CD4-positive, CD25-positive, alpha-beta regulatory T cell (primary cell): ENCODE measurements at regions not wholly inside any gene's neighbourhood (a gene's known extent, or its start where the extent isn't known, plus 50 kb on each side); places are given as distances from the start of the nearest gene placed in this dataset.

Source experiments
- ATAC-seq, 2 donors: fragments of 150-1000 bp; cut with Tn5 transposase; one replicate each; pipeline ENCODE4 v1.10.0; 2021; ENCODE audit warnings: low read depth in 2 of 2, moderate number of reproducible peaks in 2 of 2, moderate library complexity in 1 of 2
- DNase-seq, 3 donors: peaks; one replicate each; pipeline versions ENCODE4 v3.0.0 to v3.0.0-alpha.2; 2012 to 2022; ENCODE audit warnings: mixed read lengths in 1 of 3
- H3K27ac ChIP-seq: one replicate; pipeline ENCODE4 v1.7.0; 2013; ENCODE audit warnings: mild to moderate bottlenecking, low read length; ENCODE audit not compliant: insufficient read depth, poor library complexity, severe bottlenecking
- H3K27me3 ChIP-seq: one replicate; pipeline ENCODE4 v1.7.0; 2013; ENCODE audit warnings: low read length; ENCODE audit not compliant: control insufficient read depth, insufficient read depth
- H3K36me3 ChIP-seq: one replicate; pipeline ENCODE4 v1.7.0; 2013; ENCODE audit warnings: mild to moderate bottlenecking, low read length, moderate library complexity; ENCODE audit not compliant: control insufficient read depth, insufficient read depth
- H3K4me1 ChIP-seq: 2 replicates; pipeline ENCODE4 v1.7.0; 2013; ENCODE audit warnings: mild to moderate bottlenecking, low read length; ENCODE audit not compliant: insufficient read depth, control insufficient read depth, poor library complexity, severe bottlenecking
- H3K4me3 ChIP-seq: one replicate; pipeline ENCODE4 v1.7.0; 2013; ENCODE audit warnings: low read depth, mild to moderate bottlenecking, low read length, moderate library complexity
- H3K9me3 ChIP-seq, 2 experiments: 1 replicate in 1 of 2; 2 replicates in 1 of 2; pipeline ENCODE4 v1.7.0; 2013; ENCODE audit warnings: low read length in 2 of 2, mild to moderate bottlenecking in 1 of 2, moderate library complexity in 1 of 2; ENCODE audit not compliant: control insufficient read depth in 2 of 2
- H3K27ac Mint-ChIP-seq, 3 donors: one replicate each; pipeline ENCODE4 v1.8.0; 2020 to 2022; ENCODE audit warnings: mild to moderate bottlenecking in 3 of 3, mixed read lengths in 3 of 3, moderate library complexity in 2 of 3
- H3K27me3 Mint-ChIP-seq: one replicate; pipeline ENCODE4 v1.8.0; 2022; ENCODE audit warnings: mild to moderate bottlenecking, mixed read lengths
- H3K36me3 Mint-ChIP-seq: one replicate; pipeline ENCODE4 v1.8.0; 2020; ENCODE audit warnings: mixed read lengths
- H3K4me1 Mint-ChIP-seq, 4 donors: one replicate each; pipeline ENCODE4 v1.8.0; 2020 to 2022; ENCODE audit warnings: mixed read lengths in 4 of 4, mild to moderate bottlenecking in 1 of 4
- H3K4me3 Mint-ChIP-seq, 4 donors: one replicate each; pipeline ENCODE4 v1.8.0; 2020 to 2022; ENCODE audit warnings: mild to moderate bottlenecking in 4 of 4, mixed read lengths in 4 of 4, moderate library complexity in 3 of 4
- H3K9me3 Mint-ChIP-seq, 7 donors: one replicate each; pipeline ENCODE4 v1.8.0; 2020 to 2022; ENCODE audit warnings: mixed read lengths in 7 of 7, mild to moderate bottlenecking in 3 of 7, moderate library complexity in 2 of 7

DNA sequence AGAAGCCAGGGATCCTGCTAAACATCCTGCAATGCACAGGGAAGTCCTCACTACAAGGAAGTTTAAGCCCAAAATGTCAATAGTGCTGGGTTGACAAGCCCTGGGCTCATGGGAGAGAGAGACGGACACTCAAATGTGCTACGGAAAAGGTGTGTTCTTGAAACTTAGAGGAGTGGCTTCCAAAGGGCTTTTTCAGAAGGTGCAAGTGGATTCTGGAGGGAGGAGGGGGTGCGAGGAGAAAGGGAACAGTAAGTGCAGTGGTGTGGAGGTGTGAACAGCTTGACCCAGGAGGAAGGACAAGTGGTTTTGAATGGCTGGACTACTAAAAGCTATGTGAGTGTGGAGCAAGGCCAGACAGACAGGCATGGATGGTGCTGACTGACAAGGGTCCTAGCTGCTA, 50.4 kb upstream of the CECR2 start:
- H3K4me1 Mint-ChIP-seq: no peaks in the 10 kb centered on the region
- Histone ChIP-seq H3K27ac (no peak overlapping the region), H3K27me3 (no peaks in the 10 kb centered on the region), H3K4me3 (no peak overlapping the region), H3K4me1 (no peaks in the 10 kb centered on the region), H3K36me3 (no peaks in the 10 kb centered on the region), H3K9me3 (no peaks in the 10 kb centered on the region)
- H3K27me3 Mint-ChIP-seq: no peaks in the 10 kb centered on the region
- no peak overlapping the region for H3K27ac Mint-ChIP-seq
- no peaks in the 10 kb centered on the region for H3K36me3 Mint-ChIP-seq
- DNase-seq (no peak), ATAC-seq (no peak)
- peaks cover 0 to 1% (median 0%) of the 10 kb centered on the region in 7 donors for H3K9me3 Mint-ChIP-seq
- H3K4me3 Mint-ChIP-seq: no peak overlapping the region

GRCh38 chr22:17315310-17315709, 54.0 kb upstream of the CECR2 start:
- Histone ChIP-seq H3K4me3 (no peak overlapping the region), H3K27me3 (no peaks in the 10 kb centered on the region), H3K27ac (no peak overlapping the region), H3K4me1 (no peaks in the 10 kb centered on the region), H3K9me3 (no peaks in the 10 kb centered on the region), H3K36me3 (no peaks in the 10 kb centered on the region)
- Mint-ChIP-seq H3K27me3 (peaks cover 12% of the 10 kb centered on the region), H3K4me3 (no peak overlapping the region), H3K9me3 (peaks cover 0 to 4% (median 0%) of the 10 kb centered on the region in 7 donors), H3K27ac (no peak overlapping the region), H3K36me3 (no peaks in the 10 kb centered on the region), H3K4me1 (no peaks in the 10 kb centered on the region)
- no peak for ATAC-seq
- DNase-seq: no peak

GRCh38 chr22:17314487-17314886, 54.8 kb upstream of the CECR2 start:
- DNase-seq: no peak

GRCh38 chr22:17313626-17314025, 55.6 kb upstream of the CECR2 start:
- Histone ChIP-seq H3K4me3 (no peak overlapping the region), H3K36me3 (no peaks in the 10 kb centered on the region), H3K27me3 (no peaks in the 10 kb centered on the region), H3K9me3 (no peaks in the 10 kb centered on the region), H3K4me1 (no peaks in the 10 kb centered on the region), H3K27ac (no peak overlapping the region)
- Mint-ChIP-seq H3K4me1 (no peaks in the 10 kb centered on the region), H3K9me3 (peaks cover 0 to 4% (median 0%) of the 10 kb centered on the region in 7 donors), H3K27me3 (peaks cover 12% of the 10 kb centered on the region), H3K4me3 (no peak overlapping the region), H3K36me3 (no peaks in the 10 kb centered on the region), H3K27ac (peak overlapping the region in 1 of 3 donors; percentile 5)
- DNase-seq (no peak), ATAC-seq (no peak)

More at GRCh38 chr22:17314487-17314886, 54.8 kb upstream of the CECR2 start:
- Mint-ChIP-seq H3K4me3 (no peak overlapping the region), H3K27ac (no peak overlapping the region), H3K36me3 (no peaks in the 10 kb centered on the region), H3K9me3 (peaks cover 0 to 4% (median 0%) of the 10 kb centered on the region in 7 donors), H3K27me3 (peaks cover 12% of the 10 kb centered on the region), H3K4me1 (no peaks in the 10 kb centered on the region)
- H3K9me3 ChIP-seq: no peaks in the 10 kb centered on the region
- no peak overlapping the region for H3K27ac ChIP-seq
- ATAC-seq: no peak
- no peak overlapping the region for H3K4me3 ChIP-seq
- no peaks in the 10 kb centered on the region for H3K27me3 ChIP-seq
- no peaks in the 10 kb centered on the region for H3K36me3 ChIP-seq
- no peaks in the 10 kb centered on the region for H3K4me1 ChIP-seq

DNA sequence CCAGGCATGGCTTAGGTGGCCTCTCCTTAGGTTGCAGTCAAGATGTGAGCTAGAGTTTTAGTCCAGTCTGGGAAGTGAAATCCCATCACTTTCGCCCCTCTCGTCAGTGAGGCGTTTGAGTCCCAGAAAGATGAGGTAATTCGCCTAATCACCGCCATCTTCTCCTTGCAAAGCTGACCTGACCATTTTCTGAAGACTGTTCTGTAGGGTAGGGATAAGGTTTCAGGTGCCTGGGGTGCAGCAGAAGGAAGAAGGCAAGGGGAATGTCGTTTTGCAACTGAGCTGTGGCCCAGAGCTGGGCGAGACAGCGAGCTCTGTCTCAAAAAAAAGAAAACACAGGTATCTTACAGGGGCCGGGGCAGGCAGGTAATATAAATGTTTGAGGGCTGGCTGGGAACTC, 61.7 kb upstream of the CECR2 start:
- Mint-ChIP-seq H3K9me3 (no peaks in the 10 kb centered on the region), H3K27ac (peak overlapping the region in 1 of 3 donors; percentile 28), H3K4me3 (no peak overlapping the region), H3K4me1 (peaks cover 0 to 27% (median 14%) of the 10 kb centered on the region in 4 donors), H3K36me3 (no peaks in the 10 kb centered on the region), H3K27me3 (peaks cover 4% of the 10 kb centered on the region)
- ATAC-seq (no peak), DNase-seq (no peak)
- Histone ChIP-seq H3K36me3 (no peaks in the 10 kb centered on the region), H3K4me3 (no peak overlapping the region), H3K27me3 (no peaks in the 10 kb centered on the region), H3K4me1 (peaks cover 15% of the 10 kb centered on the region), H3K27ac (no peak overlapping the region), H3K9me3 (no peaks in the 10 kb centered on the region)

- Histone ChIP-seq H3K4me1 (peaks cover 15% of the 10 kb centered on the region), H3K4me3 (no peak overlapping the region), H3K27ac (no peak overlapping the region), H3K36me3 (no peaks in the 10 kb centered on the region), H3K27me3 (no peaks in the 10 kb centered on the region), H3K9me3 (no peaks in the 10 kb centered on the region)
- no peaks in the 10 kb centered on the region for H3K36me3 Mint-ChIP-seq
- H3K4me3 Mint-ChIP-seq: no peak overlapping the region
- H3K4me1 Mint-ChIP-seq: peaks cover 0 to 27% (median 14%) of the 10 kb centered on the region in 4 donors
- DNase-seq: no peak
- peak overlapping the region in 2 of 3 donors; percentile 30 to 74 for H3K27ac Mint-ChIP-seq
- ATAC-seq: no peak
- H3K27me3 Mint-ChIP-seq: peaks cover 6% of the 10 kb centered on the region
- no peaks in the 10 kb centered on the region for H3K9me3 Mint-ChIP-seq
These were observed 64.2 kb upstream of the CECR2 start for GRCh38 chr22:17305076-17305475.

DNA sequence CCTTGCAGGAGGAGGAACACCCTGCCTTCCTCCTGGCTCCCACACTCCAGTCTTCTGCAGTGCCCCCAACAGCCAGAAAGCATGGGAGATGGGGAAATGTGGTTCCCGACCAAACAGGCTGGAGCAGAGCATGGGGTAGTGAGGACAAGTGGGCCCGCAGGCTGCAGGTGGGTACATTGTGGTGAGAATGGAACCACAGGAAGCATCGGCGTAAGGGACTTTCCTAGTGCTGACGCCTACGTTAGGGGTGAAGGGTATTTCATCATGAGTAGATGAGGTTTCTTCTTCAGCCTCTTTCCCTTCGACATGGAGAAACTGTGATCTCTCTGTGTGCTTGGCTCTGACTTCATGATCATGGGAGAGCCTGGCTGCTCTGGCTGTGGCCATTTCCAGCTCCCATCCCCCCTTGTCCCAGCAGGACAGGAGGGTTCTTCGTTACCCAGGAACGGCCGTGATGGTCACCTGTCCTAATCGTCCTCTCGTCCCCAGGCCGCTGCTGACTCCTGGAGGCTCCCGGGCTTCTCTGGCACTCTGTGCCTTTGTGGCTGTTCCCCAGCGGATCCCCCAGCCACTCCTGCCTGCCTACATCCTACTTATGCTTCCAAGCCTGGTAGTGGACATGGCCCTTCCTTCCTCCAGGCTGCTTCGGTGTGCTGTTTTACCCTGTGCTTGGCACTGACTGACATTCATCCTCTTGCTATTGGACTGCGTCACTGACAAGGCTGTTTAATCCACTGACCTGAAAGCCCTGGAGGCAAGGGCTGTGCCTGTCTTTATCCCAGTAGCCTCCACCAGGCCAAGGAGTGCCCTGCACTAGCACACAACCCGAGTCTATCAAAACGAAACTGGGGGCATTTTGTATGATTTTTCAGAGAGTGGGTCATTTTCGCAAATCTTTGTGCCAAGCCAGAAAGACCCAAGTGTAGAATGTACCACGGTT, 65.2 kb upstream of the CECR2 start:
- Mint-ChIP-seq H3K9me3 (no peaks in the 10 kb centered on the region), H3K4me3 (peak overlapping the region in 2 of 4 donors; percentile 55 to 61), H3K27me3 (peaks cover 6% of the 10 kb centered on the region), H3K4me1 (peaks cover 0 to 27% (median 14%) of the 10 kb centered on the region in 4 donors), H3K27ac (peak overlapping the region in 2 of 3 donors; percentile 95), H3K36me3 (no peaks in the 10 kb centered on the region)
- peak; percentile 38 to 74 (median 56) for DNase-seq
- H3K36me3 ChIP-seq: no peaks in the 10 kb centered on the region
- H3K4me1 ChIP-seq: peaks cover 15% of the 10 kb centered on the region
- peak overlapping the region; percentile 68 for H3K27ac ChIP-seq
- peak overlapping the region; percentile 60 for H3K4me3 ChIP-seq
- no peaks in the 10 kb centered on the region for H3K9me3 ChIP-seq
- no peaks in the 10 kb centered on the region for H3K27me3 ChIP-seq
- peak; percentile 86 for ATAC-seq
